Panc1 (cell line): ENCODE measurements at regions not wholly inside any gene's neighbourhood (a gene's known extent, or its start where the extent isn't known, plus 50 kb on each side); places are given as distances from the start of the nearest gene placed in this dataset.

ENCODE experiments used
- POLR2AphosphoS5 ChIP-seq: IDR thresholded peaks from 2 replicates; pipeline ENCODE4 v1.6.1; 2012; ENCODE audit warnings: mild to moderate bottlenecking, low read depth, low read length, moderate library complexity
- TCF7L2 ChIP-seq: IDR thresholded peaks from 2 replicates; pipeline ENCODE4 v1.6.1; 2011; ENCODE audit warnings: mild to moderate bottlenecking, low read depth, low read length, inconsistent platforms
- TF ChIP-seq, protein P1 (sequence below): fragments of 450-650 bp; IDR thresholded peaks from 2 replicates; pipeline ENCODE4 v1.5.1; 2017; ENCODE audit warnings: mild to moderate bottlenecking

DNA sequence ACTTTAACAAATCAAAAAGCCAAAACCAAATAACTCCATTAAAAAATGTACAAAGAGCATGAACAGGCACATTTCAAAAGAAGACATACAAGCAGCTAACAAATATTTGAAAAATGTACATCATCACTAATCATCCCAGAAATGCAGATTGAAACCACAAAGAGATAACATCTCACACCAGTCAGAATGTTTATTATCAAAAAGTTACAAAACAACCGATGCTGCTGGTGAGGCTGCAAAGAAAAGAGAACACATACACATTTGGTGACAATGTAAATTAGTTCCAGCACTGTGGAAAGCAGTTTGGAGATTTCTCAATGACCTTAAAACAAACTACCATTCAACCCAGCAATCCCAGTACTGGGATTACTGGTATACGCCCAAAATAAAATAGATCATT lies 756.0 kb upstream of the PCDH20 start:
- TF ChIP-seq, protein P1, sequence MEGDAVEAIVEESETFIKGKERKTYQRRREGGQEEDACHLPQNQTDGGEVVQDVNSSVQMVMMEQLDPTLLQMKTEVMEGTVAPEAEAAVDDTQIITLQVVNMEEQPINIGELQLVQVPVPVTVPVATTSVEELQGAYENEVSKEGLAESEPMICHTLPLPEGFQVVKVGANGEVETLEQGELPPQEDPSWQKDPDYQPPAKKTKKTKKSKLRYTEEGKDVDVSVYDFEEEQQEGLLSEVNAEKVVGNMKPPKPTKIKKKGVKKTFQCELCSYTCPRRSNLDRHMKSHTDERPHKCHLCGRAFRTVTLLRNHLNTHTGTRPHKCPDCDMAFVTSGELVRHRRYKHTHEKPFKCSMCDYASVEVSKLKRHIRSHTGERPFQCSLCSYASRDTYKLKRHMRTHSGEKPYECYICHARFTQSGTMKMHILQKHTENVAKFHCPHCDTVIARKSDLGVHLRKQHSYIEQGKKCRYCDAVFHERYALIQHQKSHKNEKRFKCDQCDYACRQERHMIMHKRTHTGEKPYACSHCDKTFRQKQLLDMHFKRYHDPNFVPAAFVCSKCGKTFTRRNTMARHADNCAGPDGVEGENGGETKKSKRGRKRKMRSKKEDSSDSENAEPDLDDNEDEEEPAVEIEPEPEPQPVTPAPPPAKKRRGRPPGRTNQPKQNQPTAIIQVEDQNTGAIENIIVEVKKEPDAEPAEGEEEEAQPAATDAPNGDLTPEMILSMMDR = no peak
- TF ChIP-seq TCF7L2 (no peak), POLR2AphosphoS5 (no peak)
